BJ (cell line): ENCODE measurements at regions not wholly inside any gene's neighbourhood (a gene's known extent, or its start where the extent isn't known, plus 50 kb on each side); places are given as distances from the start of the nearest gene placed in this dataset.

ENCODE experiments used
- CTCF ChIA-PET: fragments of 350-600 bp; formaldehyde crosslinking; extraction: SDS; loops from one replicate; lab custom pipeline; 2021; ENCODE audit warnings: antibody characterized with exemption, inconsistent platforms; lab: Yijun Ruan, JAX
- POLR2A ChIA-PET: fragments of 300-600 bp; sonication (Branson Sonifier 250); formaldehyde crosslinking; extraction: SDS; loops from one replicate; lab custom pipeline; 2021; ENCODE audit warnings: antibody characterized with exemption; lab: Charles Lee
- DNase-seq: peaks from one replicate; pipeline ENCODE4 v3.0.0-alpha.2; 2011; ENCODE audit warnings: low read depth
- H3K27me3 ChIP-seq: 2 replicates; pipeline ENCODE4 v1.6.0; 2011; ENCODE audit warnings: low read length; ENCODE audit not compliant: control insufficient read depth, insufficient read depth
- H3K36me3 ChIP-seq: 2 replicates; pipeline ENCODE4 v1.5.1; 2011; ENCODE audit warnings: low read length; ENCODE audit not compliant: control insufficient read depth, insufficient read depth
- H3K4me3 ChIP-seq: 2 replicates; pipeline ENCODE4 v1.5.1; 2011; ENCODE audit warnings: low read depth, mild to moderate bottlenecking, control low read depth, low read length
- TF ChIP-seq, protein P1 (sequence below): IDR thresholded peaks from 2 replicates; pipeline ENCODE4 v1.5.1; 2011; ENCODE audit warnings: low read depth, mild to moderate bottlenecking, control low read depth, inconsistent platforms, low read length, moderate library complexity; ENCODE audit not compliant: insufficient read depth

DNA sequence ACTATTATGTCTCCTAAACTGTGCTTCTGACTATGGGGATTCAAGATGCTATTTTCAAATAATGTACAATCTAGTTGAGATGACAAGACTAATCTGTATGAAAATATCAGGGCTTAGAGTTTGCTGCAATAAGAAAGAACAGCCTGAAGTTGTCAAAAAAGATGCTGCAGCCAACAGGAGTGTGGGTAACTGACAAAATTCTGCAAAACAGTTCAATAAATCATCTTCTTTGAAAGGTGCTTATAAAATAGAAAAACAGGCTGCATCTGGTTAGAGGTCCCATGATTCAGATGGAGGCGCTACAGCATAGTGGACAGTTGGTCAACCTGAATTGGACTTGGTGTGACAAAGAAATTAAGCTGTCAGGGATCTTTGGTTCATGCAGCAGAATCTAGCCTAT lies 511.0 kb downstream of the XPNPEP1 start:
- no peak for DNase-seq
- Histone ChIP-seq H3K4me3 (no peak overlapping the region), H3K27me3 (no peaks in the 10 kb centered on the region), H3K36me3 (no peaks in the 10 kb centered on the region)
- ChIA-PET CTCF (no interaction called here), POLR2A (no interaction called here)
- TF ChIP-seq, protein P1, sequence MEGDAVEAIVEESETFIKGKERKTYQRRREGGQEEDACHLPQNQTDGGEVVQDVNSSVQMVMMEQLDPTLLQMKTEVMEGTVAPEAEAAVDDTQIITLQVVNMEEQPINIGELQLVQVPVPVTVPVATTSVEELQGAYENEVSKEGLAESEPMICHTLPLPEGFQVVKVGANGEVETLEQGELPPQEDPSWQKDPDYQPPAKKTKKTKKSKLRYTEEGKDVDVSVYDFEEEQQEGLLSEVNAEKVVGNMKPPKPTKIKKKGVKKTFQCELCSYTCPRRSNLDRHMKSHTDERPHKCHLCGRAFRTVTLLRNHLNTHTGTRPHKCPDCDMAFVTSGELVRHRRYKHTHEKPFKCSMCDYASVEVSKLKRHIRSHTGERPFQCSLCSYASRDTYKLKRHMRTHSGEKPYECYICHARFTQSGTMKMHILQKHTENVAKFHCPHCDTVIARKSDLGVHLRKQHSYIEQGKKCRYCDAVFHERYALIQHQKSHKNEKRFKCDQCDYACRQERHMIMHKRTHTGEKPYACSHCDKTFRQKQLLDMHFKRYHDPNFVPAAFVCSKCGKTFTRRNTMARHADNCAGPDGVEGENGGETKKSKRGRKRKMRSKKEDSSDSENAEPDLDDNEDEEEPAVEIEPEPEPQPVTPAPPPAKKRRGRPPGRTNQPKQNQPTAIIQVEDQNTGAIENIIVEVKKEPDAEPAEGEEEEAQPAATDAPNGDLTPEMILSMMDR = no peak

DNA sequence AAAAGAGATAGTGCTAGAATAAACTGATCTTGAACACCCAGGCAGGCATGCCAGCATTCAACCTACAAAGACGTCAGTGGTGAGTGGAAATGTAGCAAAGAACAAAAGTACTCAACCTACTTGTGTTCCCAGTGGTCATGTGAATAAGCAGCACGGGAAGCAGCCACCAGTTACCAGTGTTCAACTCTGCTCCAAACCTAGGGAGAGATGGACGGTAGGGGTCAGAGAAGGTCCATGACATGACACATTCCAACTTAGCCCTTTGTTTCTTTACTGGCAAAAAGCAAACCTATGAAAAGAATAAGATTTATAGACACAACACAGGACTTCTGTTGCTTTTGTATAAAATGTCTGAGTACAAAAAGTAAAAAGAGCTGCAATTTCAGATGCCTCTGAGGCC lies 511.4 kb downstream of the XPNPEP1 start:
- ChIA-PET CTCF (no interaction called here), POLR2A (no interaction called here)
- TF ChIP-seq, protein P1 = no peak
- H3K36me3 ChIP-seq = no peaks in the 10 kb centered on the region
- no peak overlapping the region for H3K4me3 ChIP-seq
- no peak for DNase-seq
- no peaks in the 10 kb centered on the region for H3K27me3 ChIP-seq

DNA sequence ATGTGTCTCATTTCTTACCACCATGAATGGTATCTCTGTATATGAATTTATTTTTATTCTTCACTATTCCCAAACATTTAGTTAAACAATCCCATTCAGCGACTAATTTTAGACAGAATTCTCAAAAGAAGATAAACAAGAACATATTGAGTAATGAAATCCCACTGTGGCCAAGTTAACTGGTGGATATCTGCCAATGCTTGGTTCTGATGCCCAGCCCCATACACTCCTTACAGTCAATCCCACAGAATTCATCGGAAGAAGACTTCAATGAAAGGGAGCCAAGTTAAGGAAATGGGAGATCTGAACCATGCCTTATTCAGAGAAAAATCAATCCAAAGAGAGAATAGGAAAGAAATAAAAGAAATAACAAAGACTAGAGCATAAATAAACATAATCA lies 518.0 kb downstream of the XPNPEP1 start:
- Histone ChIP-seq H3K4me3 (no peak overlapping the region), H3K36me3 (no peaks in the 10 kb centered on the region), H3K27me3 (no peaks in the 10 kb centered on the region)
- TF ChIP-seq, protein P1 = no peak
- CTCF ChIA-PET = no interaction called here
- no peak for DNase-seq
- POLR2A ChIA-PET = no interaction called here

DNA sequence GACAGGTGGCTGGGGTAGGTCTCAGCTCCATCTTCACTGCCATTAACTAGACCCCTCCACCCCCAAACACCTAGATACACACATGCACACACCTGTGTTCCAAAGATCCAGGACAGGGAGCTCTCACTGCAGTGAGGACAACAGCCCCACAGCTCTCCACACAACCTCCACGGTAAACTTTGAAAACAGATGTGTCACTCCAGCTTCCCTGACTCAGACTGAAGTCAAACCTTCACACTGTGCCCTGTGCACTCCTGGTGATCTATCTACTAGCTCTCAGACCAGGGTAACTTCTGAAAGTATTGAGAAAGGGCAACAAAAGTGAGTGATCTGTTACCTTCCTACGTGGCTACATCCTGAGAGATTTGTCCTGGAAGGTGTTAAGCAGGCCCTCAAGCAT lies 519.8 kb downstream of the XPNPEP1 start:
- Histone ChIP-seq H3K27me3 (no peaks in the 10 kb centered on the region), H3K4me3 (no peak overlapping the region), H3K36me3 (no peaks in the 10 kb centered on the region)
- no peak for DNase-seq
- TF ChIP-seq, protein P1 = no peak
- ChIA-PET CTCF (no interaction called here), POLR2A (no interaction called here)

DNA sequence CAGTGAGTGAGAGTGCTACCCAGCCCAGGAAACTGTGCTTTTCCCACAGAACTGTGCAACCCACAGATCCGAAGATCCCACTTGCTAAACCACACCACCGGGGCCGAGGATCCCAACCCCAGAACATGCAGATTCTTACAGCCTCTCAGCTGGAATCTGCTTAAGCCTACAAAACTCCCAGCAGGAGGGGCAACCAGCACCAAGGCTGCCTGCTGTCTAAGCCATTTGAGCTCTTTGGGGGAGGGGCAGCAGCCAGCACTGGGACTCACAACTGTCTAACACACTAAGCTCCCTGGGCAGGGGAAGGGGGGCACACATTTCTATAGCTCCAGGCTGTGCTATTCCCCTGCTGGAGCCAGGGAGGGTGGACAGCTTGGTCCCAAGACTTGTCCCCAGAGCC lies 529.9 kb downstream of the XPNPEP1 start:
- DNase-seq = no peak
- ChIA-PET CTCF (no interaction called here), POLR2A (no interaction called here)
- H3K4me3 ChIP-seq = no peak overlapping the region
- TF ChIP-seq, protein P1 = no peak
- H3K27me3 ChIP-seq = no peaks in the 10 kb centered on the region; the same call in 1 of the 2 replicates
- H3K36me3 ChIP-seq = no peaks in the 10 kb centered on the region
